Astrocyte (in vitro differentiated cells and primary cell): ENCODE measurements at regions not wholly inside any gene's neighbourhood (a gene's known extent, or its start where the extent isn't known, plus 50 kb on each side); places are given as distances from the start of the nearest gene placed in this dataset.
"Not testable (repeated sequence)": the region's sequence is repeated elsewhere in the genome, so short reads cannot be mapped to it uniquely, and the experiment has no call there.

Experiments
- DNase-seq: peaks from one replicate; pipeline ENCODE4 v3.0.0-alpha.2; 2010; ENCODE audit warnings: low read depth
- FAIRE-seq: peaks from 2 replicates; lab custom pipeline; 2011; peaks lifted over from hg19 to GRCh38; lab: Jason Lieb, UNC
- H2AFZ ChIP-seq: 2 replicates; pipeline ENCODE4 v1.6.0; 2012; ENCODE audit warnings: low read depth, low read length, inconsistent platforms
- H3K27ac ChIP-seq: 2 replicates; pipeline ENCODE4 v1.5.1; 2011; ENCODE audit warnings: low read depth, low read length, inconsistent platforms
- H3K27me3 ChIP-seq: 2 replicates; pipeline ENCODE4 v1.6.0; 2011; ENCODE audit warnings: low read length, inconsistent platforms; ENCODE audit not compliant: insufficient read depth
- H3K36me3 ChIP-seq: 2 replicates; pipeline ENCODE4 v1.5.1; 2011; ENCODE audit warnings: low read length, inconsistent platforms; ENCODE audit not compliant: insufficient read depth
- H3K4me1 ChIP-seq: 2 replicates; pipeline ENCODE4 v1.5.1; 2011; ENCODE audit warnings: low read length, inconsistent platforms; ENCODE audit not compliant: insufficient read depth
- H3K4me2 ChIP-seq: 2 replicates; pipeline ENCODE4 v1.6.0; 2012; ENCODE audit warnings: low read length, inconsistent platforms
- H3K4me3 ChIP-seq: 2 replicates; pipeline ENCODE4 v1.5.1; 2011; ENCODE audit warnings: low read depth, mild to moderate bottlenecking, low read length, inconsistent platforms; ENCODE audit not compliant: insufficient read depth
- H3K79me2 ChIP-seq: 2 replicates; pipeline ENCODE4 v1.6.0; 2012; ENCODE audit warnings: mild to moderate bottlenecking, low read length, inconsistent platforms; ENCODE audit not compliant: insufficient read depth
- H3K9ac ChIP-seq: 2 replicates; pipeline ENCODE4 v1.6.0; 2012; ENCODE audit warnings: mild to moderate bottlenecking, low read length, inconsistent platforms
- H3K9me3 ChIP-seq: 2 replicates; pipeline ENCODE4 v1.5.1; 2012; ENCODE audit warnings: low read depth, mild to moderate bottlenecking, low read length, inconsistent platforms; ENCODE audit not compliant: insufficient read depth
- H4K20me1 ChIP-seq: 2 replicates; pipeline ENCODE4 v1.6.0; 2012; ENCODE audit warnings: low read length, inconsistent platforms; ENCODE audit not compliant: insufficient read depth
- H3K27ac Mint-ChIP-seq: one replicate; pipeline ENCODE4 v1.8.0; 2021; ENCODE audit warnings: mild to moderate bottlenecking, mixed read lengths; ENCODE audit not compliant: unreplicated experiment
- H3K27me3 Mint-ChIP-seq: one replicate; pipeline ENCODE4 v1.8.0; 2021; ENCODE audit warnings: low read depth, mixed read lengths; ENCODE audit not compliant: unreplicated experiment
- H3K36me3 Mint-ChIP-seq: one replicate; pipeline ENCODE4 v1.8.0; 2021; ENCODE audit warnings: low read depth, mixed read lengths; ENCODE audit not compliant: unreplicated experiment
- H3K4me1 Mint-ChIP-seq: one replicate; pipeline ENCODE4 v1.8.0; 2021; ENCODE audit warnings: low read depth, mixed read lengths; ENCODE audit not compliant: unreplicated experiment
- H3K4me3 Mint-ChIP-seq: one replicate; pipeline ENCODE4 v1.8.0; 2021; ENCODE audit warnings: mild to moderate bottlenecking, moderate library complexity, mixed read lengths; ENCODE audit not compliant: unreplicated experiment
- H3K9me3 Mint-ChIP-seq: one replicate; pipeline ENCODE4 v1.8.0; 2021; ENCODE audit warnings: mild to moderate bottlenecking, mixed read lengths; ENCODE audit not compliant: unreplicated experiment
- EZH2 ChIP-seq: IDR thresholded peaks from 2 replicates; pipeline ENCODE4 v1.6.1; 2012; ENCODE audit warnings: mild to moderate bottlenecking, low read length, inconsistent platforms; ENCODE audit not compliant: insufficient read depth
- TF ChIP-seq, protein P1 (sequence below): IDR thresholded peaks from 2 replicates; pipeline ENCODE4 v1.5.1; 2011; ENCODE audit warnings: low read depth, mild to moderate bottlenecking, inconsistent platforms, low read length, moderate library complexity; ENCODE audit not compliant: insufficient read depth

DNA sequence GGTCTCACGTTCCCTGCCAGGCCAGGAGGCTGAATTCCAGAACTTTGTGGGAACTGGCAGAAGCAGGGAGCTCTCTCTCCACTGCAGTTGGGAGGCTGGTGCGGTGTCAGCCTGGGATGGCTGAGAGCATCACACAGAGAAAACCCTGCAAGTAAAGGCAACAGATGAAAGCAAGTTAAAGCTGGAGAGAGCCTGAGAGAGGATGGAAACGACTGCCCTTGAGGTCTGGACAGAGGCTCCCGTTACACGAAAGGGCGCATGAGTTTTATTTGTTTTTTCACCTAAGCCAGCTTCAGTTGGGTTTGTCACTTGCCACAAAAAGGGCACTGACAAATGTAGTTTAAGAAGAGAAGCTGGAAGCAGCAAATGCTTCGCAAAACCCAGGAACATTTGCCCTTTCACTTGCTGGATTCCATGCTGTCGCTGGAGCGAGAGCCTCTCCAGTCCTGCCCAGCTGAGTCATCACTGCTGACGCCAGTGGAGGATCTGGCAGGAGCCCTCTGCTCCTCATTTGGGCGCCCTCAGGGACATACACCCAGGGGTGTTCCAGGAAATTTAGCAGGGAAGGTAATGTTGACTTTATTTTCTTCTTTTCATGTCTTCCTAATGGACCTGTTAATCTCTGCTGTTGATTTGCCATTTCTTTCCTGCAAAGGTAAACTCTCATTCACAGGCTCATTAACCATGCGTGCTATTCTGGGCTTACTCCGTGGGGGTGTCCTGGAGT, 308.8 kb upstream of the SFSWAP start:
- not testable (repeated sequence) for FAIRE-seq, H3K9me3 Mint-ChIP-seq, H3K27ac ChIP-seq, H3K27me3 ChIP-seq, H3K9ac ChIP-seq, H3K79me2 ChIP-seq, H3K4me1 Mint-ChIP-seq, DNase-seq, H4K20me1 ChIP-seq, H3K4me2 ChIP-seq, H2AFZ ChIP-seq, H3K36me3 ChIP-seq, H3K4me1 ChIP-seq, H3K9me3 ChIP-seq, H3K27ac Mint-ChIP-seq, H3K4me3 Mint-ChIP-seq, H3K36me3 Mint-ChIP-seq, H3K4me3 ChIP-seq
- peaks cover 16% of the 10 kb centered on the region for H3K27me3 Mint-ChIP-seq

DNA sequence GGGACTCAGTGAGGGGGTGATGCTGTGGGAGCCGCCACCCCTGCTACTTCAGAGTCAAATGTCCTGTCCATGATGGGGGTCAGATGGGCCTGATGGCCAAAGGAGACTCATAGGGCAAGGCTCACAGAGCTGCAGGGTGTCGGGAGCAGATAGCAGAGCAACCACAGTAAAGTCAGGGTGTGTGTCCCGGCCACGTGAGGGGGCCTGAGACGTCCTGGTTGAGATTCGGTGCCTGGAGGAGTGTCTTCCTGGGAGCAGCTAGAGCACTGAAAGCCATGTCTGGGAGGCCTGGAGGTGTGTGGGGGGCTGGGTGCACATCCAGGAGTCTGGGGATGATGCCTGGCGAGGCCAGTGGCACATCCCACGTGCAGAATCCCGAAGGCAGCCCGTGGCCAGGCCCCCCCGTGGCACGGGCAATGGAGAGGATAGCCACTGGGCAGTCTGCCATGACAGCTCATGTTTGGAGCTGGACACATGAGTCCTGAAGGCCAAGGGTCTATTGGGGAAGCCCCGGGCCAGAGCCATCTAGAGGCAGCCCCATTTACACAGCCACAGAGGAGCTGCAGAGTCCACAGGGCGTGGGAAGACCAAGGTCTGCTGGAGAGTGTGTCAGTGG, 308.0 kb upstream of the SFSWAP start:
- Mint-ChIP-seq H3K36me3 (no peaks in the 10 kb centered on the region), H3K9me3 (peaks cover 9% of the 10 kb centered on the region), H3K4me1 (no peaks in the 10 kb centered on the region), H3K27me3 (peaks cover 22% of the 10 kb centered on the region), H3K27ac (no peak overlapping the region), H3K4me3 (no peak overlapping the region)
- Histone ChIP-seq H2AFZ (no peak overlapping the region), H3K79me2 (no peaks in the 10 kb centered on the region), H3K4me3 (no peak overlapping the region), H3K27me3 (no peaks in the 10 kb centered on the region), H3K27ac (no peak overlapping the region), H3K4me1 (no peaks in the 10 kb centered on the region), H3K9ac (no peak overlapping the region), H3K36me3 (no peaks in the 10 kb centered on the region), H3K4me2 (no peak overlapping the region), H3K9me3 (peaks cover 6% of the 10 kb centered on the region), H4K20me1 (no peaks in the 10 kb centered on the region)
- no peak for TF ChIP-seq EZH2
- TF ChIP-seq, protein P1, sequence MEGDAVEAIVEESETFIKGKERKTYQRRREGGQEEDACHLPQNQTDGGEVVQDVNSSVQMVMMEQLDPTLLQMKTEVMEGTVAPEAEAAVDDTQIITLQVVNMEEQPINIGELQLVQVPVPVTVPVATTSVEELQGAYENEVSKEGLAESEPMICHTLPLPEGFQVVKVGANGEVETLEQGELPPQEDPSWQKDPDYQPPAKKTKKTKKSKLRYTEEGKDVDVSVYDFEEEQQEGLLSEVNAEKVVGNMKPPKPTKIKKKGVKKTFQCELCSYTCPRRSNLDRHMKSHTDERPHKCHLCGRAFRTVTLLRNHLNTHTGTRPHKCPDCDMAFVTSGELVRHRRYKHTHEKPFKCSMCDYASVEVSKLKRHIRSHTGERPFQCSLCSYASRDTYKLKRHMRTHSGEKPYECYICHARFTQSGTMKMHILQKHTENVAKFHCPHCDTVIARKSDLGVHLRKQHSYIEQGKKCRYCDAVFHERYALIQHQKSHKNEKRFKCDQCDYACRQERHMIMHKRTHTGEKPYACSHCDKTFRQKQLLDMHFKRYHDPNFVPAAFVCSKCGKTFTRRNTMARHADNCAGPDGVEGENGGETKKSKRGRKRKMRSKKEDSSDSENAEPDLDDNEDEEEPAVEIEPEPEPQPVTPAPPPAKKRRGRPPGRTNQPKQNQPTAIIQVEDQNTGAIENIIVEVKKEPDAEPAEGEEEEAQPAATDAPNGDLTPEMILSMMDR: no peak
- DNase-seq (no peak), FAIRE-seq (no peak)

DNA sequence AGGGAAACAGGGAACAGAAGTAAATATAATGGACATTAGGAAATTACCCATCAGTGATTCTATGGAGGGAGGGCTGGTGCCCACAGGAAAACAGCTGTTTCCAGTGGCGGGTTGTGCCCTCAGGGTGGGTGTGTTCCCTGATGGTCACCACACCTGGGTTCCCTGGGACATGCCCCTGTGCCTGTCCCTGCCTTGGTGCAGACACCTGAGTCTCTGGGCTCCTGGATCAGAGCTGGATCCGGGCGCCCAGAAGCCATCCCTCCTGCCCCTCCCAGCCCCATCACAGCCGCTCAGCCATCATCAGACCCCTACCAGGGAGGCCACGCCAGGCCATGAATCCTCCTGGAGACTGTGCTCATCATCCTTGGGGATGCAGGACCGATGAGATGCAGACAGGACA, 307.2 kb upstream of the SFSWAP start:
- no peak overlapping the region for H2AFZ ChIP-seq
- H3K9me3 ChIP-seq: peaks cover 6% of the 10 kb centered on the region
- H3K4me2 ChIP-seq: no peak overlapping the region
- H3K79me2 ChIP-seq: no peaks in the 10 kb centered on the region
- no peak overlapping the region for H3K4me3 ChIP-seq
- Mint-ChIP-seq H3K4me3 (no peak overlapping the region), H3K27ac (no peak overlapping the region), H3K27me3 (peaks cover 28% of the 10 kb centered on the region), H3K36me3 (no peaks in the 10 kb centered on the region), H3K4me1 (no peaks in the 10 kb centered on the region), H3K9me3 (peaks cover 3% of the 10 kb centered on the region)
- DNase-seq (no peak), FAIRE-seq (no peak)
- H3K4me1 ChIP-seq: no peaks in the 10 kb centered on the region
- no peak for TF ChIP-seq EZH2
- TF ChIP-seq, protein P1: no peak
- no peak overlapping the region for H3K9ac ChIP-seq
- no peak overlapping the region for H3K27ac ChIP-seq
- no peaks in the 10 kb centered on the region for H4K20me1 ChIP-seq
- H3K27me3 ChIP-seq: no peaks in the 10 kb centered on the region
- H3K36me3 ChIP-seq: no peaks in the 10 kb centered on the region
